ENCODE measurements at regions not wholly inside any gene's neighbourhood (a gene's known extent, or its start where the extent isn't known, plus 50 kb on each side); places are given as distances from the start of the nearest gene placed in this dataset.

GRCh38 chr2:48250943-48251342 is 63.5 kb upstream of the FOXN2 start:
- ChIA-PET POLR2A (no interaction called here), CTCF (no interaction called here)
- no peak overlapping the region for H3K4me3 ChIP-seq (ENCODE audit: low read depth, low read length)
- no peak for TF ChIP-seq CTCF (IDR thresholded peaks at IDR 0.05; ENCODE audit: insufficient read depth, low read length, missing control alignments)
- no peak for DNase-seq (ENCODE audit: low read depth, low spot score)

GRCh38 chr2:48251437-48252148 is 62.9 kb upstream of the FOXN2 start:
- POLR2A ChIA-PET = no interaction called here
- no peak for DNase-seq (ENCODE audit: low read depth, low spot score)
- no peak for TF ChIP-seq CTCF (IDR thresholded peaks at IDR 0.05; ENCODE audit: insufficient read depth, low read length, missing control alignments)
- no peak overlapping the region for H3K4me3 ChIP-seq (ENCODE audit: low read depth, low read length)
- CTCF ChIA-PET = interaction anchor here (0.6 kb wide), 1 partner anchor 119 kb away, joined by 3 read pairs; no protein-coding TSS in a partner anchor

GRCh38 chr2:48253301-48253700 is 61.2 kb upstream of the FOXN2 start:
- ChIA-PET CTCF (no interaction called here), POLR2A (no interaction called here)
- TF ChIP-seq CTCF (IDR thresholded peaks at IDR 0.05; ENCODE audit: insufficient read depth, low read length, missing control alignments) = no peak
- DNase-seq (ENCODE audit: low read depth, low spot score) = no peak
- no peak overlapping the region for H3K4me3 ChIP-seq (ENCODE audit: low read depth, low read length)

GRCh38 chr2:48254839-48255238 is 59.6 kb upstream of the FOXN2 start:
- CTCF ChIA-PET = interaction anchor here (0.9 kb wide), 1 partner anchor 50 kb away, joined by 3 read pairs; no protein-coding TSS in a partner anchor

GRCh38 chr2:48257456-48257855 is 57.0 kb upstream of the FOXN2 start:
- ChIA-PET CTCF (no interaction called here), POLR2A (no interaction called here)
- H3K4me3 ChIP-seq (ENCODE audit: low read depth, low read length) = no peak overlapping the region
- DNase-seq (ENCODE audit: low read depth, low spot score) = no peak
- TF ChIP-seq CTCF (IDR thresholded peaks at IDR 0.05; ENCODE audit: insufficient read depth, low read length, missing control alignments) = no peak

More at GRCh38 chr2:48254839-48255238, 59.6 kb upstream of the FOXN2 start:
- H3K4me3 ChIP-seq (ENCODE audit: low read depth, low read length) = no peak overlapping the region
- no peak for TF ChIP-seq CTCF (IDR thresholded peaks at IDR 0.05; ENCODE audit: insufficient read depth, low read length, missing control alignments)
- DNase-seq (ENCODE audit: low read depth, low spot score) = no peak
- POLR2A ChIA-PET = no interaction called here

- POLR2A ChIA-PET = no interaction called here
- TF ChIP-seq CTCF (IDR thresholded peaks at IDR 0.05; ENCODE audit: insufficient read depth, low read length, missing control alignments) = no peak
- DNase-seq (ENCODE audit: low read depth, low spot score) = no peak
- no peak overlapping the region for H3K4me3 ChIP-seq (ENCODE audit: low read depth, low read length)
- CTCF ChIA-PET = no interaction called here
Observed at GRCh38 chr2:48258481-48259149, 55.9 kb upstream of the FOXN2 start.

All from AG04449 (cell line).